RWPE2 (cell line): ENCODE measurements at regions not wholly inside any gene's neighbourhood (a gene's known extent, or its start where the extent isn't known, plus 50 kb on each side); places are given as distances from the start of the nearest gene placed in this dataset.

Experiments used
- ATAC-seq: fragments of 200-7000 bp; cut with Tn5 transposase; 3 replicates; pipeline ENCODE4 v1.9.1; 2021; ENCODE audit warnings: low read depth
- DNase-seq: peaks from one replicate; pipeline ENCODE4 v3.0.0-alpha.2; 2020; ENCODE audit warnings: low spot score
- H3K27ac ChIP-seq: fragments of 450-650 bp; 2 replicates; pipeline ENCODE4 v1.5.1; 2017; ENCODE audit warnings: mild to moderate bottlenecking; ENCODE audit not compliant: poor library complexity, severe bottlenecking
- H3K27me3 ChIP-seq: fragments of 250-450 bp; sonication (Bioruptor Pico); 2 replicates; pipeline ENCODE4 v1.5.1; 2021; ENCODE audit warnings: mild to moderate bottlenecking, moderate library complexity; ENCODE audit not compliant: insufficient read depth, poor library complexity, severe bottlenecking
- H3K36me3 ChIP-seq: fragments of 250-450 bp; sonication (Bioruptor Pico); 2 replicates; pipeline ENCODE4 v1.5.1; 2020; ENCODE audit warnings: low read depth, mild to moderate bottlenecking, moderate library complexity
- H3K4me1 ChIP-seq: fragments of 250-450 bp; sonication (Bioruptor Pico); 2 replicates; pipeline ENCODE4 v1.5.1; 2021; ENCODE audit warnings: mild to moderate bottlenecking, moderate library complexity; ENCODE audit not compliant: insufficient read depth, poor library complexity, severe bottlenecking
- H3K4me3 ChIP-seq: fragments of 250-450 bp; sonication (Bioruptor Pico); 2 replicates; pipeline ENCODE4 v1.5.1; 2021; ENCODE audit warnings: mild to moderate bottlenecking, moderate library complexity; ENCODE audit not compliant: severe bottlenecking
- H3K9me3 ChIP-seq: fragments of 250-450 bp; sonication (Bioruptor Pico); 2 replicates; pipeline ENCODE4 v1.5.1; 2021; ENCODE audit warnings: mild to moderate bottlenecking, moderate library complexity; ENCODE audit not compliant: severe bottlenecking
- TF ChIP-seq, protein P1 (sequence below): fragments of 450-650 bp; IDR thresholded peaks from one replicate; pipeline ENCODE4 v1.5.1; 2017; ENCODE audit warnings: mild to moderate bottlenecking, moderate library complexity; ENCODE audit not compliant: poor library complexity, severe bottlenecking

DNA sequence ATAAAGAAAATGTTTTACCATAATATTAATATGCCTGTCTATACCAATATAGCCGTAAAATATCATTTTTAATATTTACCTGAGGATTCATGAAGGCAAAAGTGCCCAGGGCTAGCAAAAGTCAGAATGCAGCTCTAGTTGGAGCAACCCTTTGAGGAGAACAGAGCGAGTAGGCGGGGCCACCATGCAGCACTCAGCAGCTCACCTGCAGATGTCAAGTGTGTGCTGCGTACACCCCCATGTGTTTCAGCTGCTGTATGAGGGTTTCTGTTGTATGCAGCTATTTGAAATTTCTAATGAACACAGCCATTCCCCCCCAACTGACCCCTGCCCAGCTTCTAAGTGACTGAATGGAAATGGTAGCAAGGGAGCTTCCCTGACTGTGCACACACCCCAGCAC is 508.0 kb downstream of the QKI start:
- Histone ChIP-seq H3K27ac (no peak overlapping the region), H3K27me3 (no peaks in the 10 kb centered on the region), H3K4me1 (no peaks in the 10 kb centered on the region), H3K9me3 (no peaks in the 10 kb centered on the region), H3K4me3 (no peak overlapping the region), H3K36me3 (no peaks in the 10 kb centered on the region)
- TF ChIP-seq, protein P1, sequence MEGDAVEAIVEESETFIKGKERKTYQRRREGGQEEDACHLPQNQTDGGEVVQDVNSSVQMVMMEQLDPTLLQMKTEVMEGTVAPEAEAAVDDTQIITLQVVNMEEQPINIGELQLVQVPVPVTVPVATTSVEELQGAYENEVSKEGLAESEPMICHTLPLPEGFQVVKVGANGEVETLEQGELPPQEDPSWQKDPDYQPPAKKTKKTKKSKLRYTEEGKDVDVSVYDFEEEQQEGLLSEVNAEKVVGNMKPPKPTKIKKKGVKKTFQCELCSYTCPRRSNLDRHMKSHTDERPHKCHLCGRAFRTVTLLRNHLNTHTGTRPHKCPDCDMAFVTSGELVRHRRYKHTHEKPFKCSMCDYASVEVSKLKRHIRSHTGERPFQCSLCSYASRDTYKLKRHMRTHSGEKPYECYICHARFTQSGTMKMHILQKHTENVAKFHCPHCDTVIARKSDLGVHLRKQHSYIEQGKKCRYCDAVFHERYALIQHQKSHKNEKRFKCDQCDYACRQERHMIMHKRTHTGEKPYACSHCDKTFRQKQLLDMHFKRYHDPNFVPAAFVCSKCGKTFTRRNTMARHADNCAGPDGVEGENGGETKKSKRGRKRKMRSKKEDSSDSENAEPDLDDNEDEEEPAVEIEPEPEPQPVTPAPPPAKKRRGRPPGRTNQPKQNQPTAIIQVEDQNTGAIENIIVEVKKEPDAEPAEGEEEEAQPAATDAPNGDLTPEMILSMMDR, result no peak
- no peak for ATAC-seq
- no peak for DNase-seq

DNA sequence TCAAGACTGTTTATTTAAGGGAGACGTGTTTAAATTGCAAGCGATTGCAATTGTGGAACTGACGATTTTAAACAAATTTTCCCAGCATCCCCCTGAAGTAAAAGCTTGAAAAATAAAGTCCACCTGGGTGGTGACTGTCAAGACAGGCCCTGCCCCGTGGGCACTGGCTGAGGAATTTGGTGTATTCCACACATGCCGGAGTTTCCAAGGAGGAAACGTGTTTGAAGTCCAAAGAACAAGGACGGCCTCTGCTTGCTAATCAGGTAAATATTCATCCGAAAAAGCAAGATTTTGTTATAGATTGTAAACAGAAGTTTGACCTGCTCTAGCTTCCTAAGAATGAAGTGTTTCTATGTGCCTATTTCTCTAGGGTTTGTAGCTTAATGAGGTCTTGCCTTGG is 505.1 kb downstream of the QKI start:
- ATAC-seq, result no peak
- DNase-seq, result no peak
- Histone ChIP-seq H3K27me3 (no peaks in the 10 kb centered on the region), H3K4me1 (no peaks in the 10 kb centered on the region), H3K27ac (no peak overlapping the region), H3K36me3 (no peaks in the 10 kb centered on the region), H3K4me3 (no peak overlapping the region), H3K9me3 (no peaks in the 10 kb centered on the region)
- TF ChIP-seq, protein P1, result no peak

DNA sequence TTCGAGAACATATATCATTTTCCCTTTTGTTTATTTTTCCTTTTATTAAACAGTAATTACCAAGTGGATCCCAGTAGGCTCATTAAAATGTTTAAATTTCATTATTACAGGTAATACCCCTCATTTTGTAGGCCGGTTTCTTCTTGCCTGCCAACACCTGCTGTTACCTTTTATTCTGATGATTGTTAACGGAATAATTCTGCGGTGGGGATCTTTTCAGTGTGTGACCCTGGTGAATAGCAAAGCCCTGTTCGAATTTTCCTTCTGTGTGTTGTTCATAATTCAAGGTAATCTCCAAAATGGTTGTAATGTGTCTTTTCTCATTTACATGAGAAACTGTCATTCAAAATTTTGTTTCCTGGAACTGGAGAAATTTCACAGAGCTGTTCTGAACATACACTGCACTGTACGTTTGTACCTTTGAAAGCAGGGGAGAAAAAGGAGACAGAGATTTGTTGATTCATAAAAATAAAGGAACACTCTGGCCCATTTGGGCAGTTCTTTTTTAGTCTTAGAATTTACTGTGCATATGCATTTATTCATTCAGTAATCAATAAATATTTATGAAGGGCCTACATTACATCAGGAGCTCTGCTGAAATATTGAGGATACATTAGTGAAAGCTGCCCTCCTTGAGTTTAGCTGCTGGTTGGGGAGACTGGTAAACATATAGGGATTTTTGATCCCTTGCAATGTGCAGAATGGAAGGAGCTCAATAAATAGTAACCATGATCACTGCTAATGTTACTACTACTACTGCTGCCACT is 502.0 kb downstream of the QKI start:
- DNase-seq (no peak), ATAC-seq (no peak)
- H3K36me3 ChIP-seq, result no peaks in the 10 kb centered on the region
- H3K27me3 ChIP-seq, result no peaks in the 10 kb centered on the region
- H3K4me1 ChIP-seq, result no peaks in the 10 kb centered on the region
- H3K4me3 ChIP-seq, result no peak overlapping the region
- no peaks in the 10 kb centered on the region for H3K9me3 ChIP-seq
- TF ChIP-seq, protein P1, result no peak
- H3K27ac ChIP-seq, result no peak overlapping the region

DNA sequence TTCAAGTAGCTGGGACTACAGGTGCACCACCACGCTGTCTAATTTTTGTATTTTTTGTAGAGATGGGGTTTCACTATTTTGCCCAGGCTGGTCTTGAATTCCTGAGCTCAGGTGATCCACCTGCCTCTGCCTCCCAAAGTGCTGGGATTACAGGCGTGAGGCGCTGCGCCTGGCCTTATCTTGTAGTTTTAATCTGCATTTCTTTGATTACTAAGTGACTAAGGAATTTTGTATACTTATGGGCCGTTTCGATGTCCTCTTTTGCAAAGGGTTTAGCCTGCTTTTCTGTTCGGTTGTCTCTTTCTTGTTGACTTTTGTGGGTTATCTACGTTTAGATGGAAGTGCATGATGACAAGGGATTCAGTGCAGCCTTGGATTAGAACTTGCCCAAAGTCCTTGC is 500.6 kb downstream of the QKI start:
- no peak for ATAC-seq
- Histone ChIP-seq H3K27ac (no peak overlapping the region), H3K4me1 (no peaks in the 10 kb centered on the region), H3K9me3 (no peaks in the 10 kb centered on the region), H3K4me3 (no peak overlapping the region), H3K27me3 (no peaks in the 10 kb centered on the region), H3K36me3 (no peaks in the 10 kb centered on the region)
- TF ChIP-seq, protein P1, result no peak
- DNase-seq, result no peak

DNA sequence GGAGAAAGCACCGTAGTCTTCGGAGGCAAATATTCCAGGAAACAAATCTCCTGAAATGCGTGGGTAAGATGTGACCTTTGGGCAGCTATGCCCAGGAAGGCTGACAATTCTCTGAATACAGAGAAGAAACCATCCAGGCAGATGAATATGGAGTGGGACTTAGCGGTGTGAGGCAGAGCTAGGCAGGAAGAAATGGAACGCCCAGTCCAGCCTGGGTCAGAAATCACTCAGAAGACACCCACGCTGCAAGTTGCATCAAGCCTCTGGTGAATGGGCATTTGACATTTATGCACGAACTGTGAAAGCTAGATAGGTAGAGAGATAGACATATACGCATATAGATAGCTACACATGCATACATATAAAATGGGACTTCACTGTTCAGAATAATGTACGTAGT is 498.5 kb downstream of the QKI start:
- TF ChIP-seq, protein P1, result no peak
- Histone ChIP-seq H3K4me3 (no peak overlapping the region), H3K4me1 (no peaks in the 10 kb centered on the region), H3K27me3 (no peaks in the 10 kb centered on the region), H3K27ac (no peak overlapping the region), H3K9me3 (no peaks in the 10 kb centered on the region), H3K36me3 (no peaks in the 10 kb centered on the region)
- DNase-seq, result no peak
- ATAC-seq, result no peak
